Endodermal cell (in vitro differentiated cells): ENCODE measurements at regions not wholly inside any gene's neighbourhood (a gene's known extent, or its start where the extent isn't known, plus 50 kb on each side); places are given as distances from the start of the nearest gene placed in this dataset.

Source experiments
- DNase-seq: peaks from one replicate; pipeline ENCODE4 v3.0.0-alpha.2; 2017
- H3K27ac ChIP-seq: 2 replicates; pipeline ENCODE4 v1.5.1; 2013; ENCODE audit warnings: mild to moderate bottlenecking, low read depth, low read length, moderate library complexity
- H3K27me3 ChIP-seq: 2 replicates; pipeline ENCODE4 v1.6.1; 2013; ENCODE audit warnings: mild to moderate bottlenecking, low read length, moderate library complexity; ENCODE audit not compliant: insufficient read depth, control insufficient read depth, poor library complexity, severe bottlenecking
- H3K36me3 ChIP-seq: 2 replicates; pipeline ENCODE4 v1.7.0; 2013; ENCODE audit warnings: mild to moderate bottlenecking, low read length, moderate library complexity; ENCODE audit not compliant: control insufficient read depth, insufficient read depth
- H3K4me1 ChIP-seq: one replicate; pipeline ENCODE4 v1.7.0; 2013; ENCODE audit warnings: low read length; ENCODE audit not compliant: control insufficient read depth, insufficient read depth
- H3K4me3 ChIP-seq: 2 replicates; pipeline ENCODE4 v1.5.1; 2013; ENCODE audit warnings: mild to moderate bottlenecking, low read length, moderate library complexity
- H3K9ac ChIP-seq: 2 replicates; pipeline ENCODE4 v1.6.1; 2013; ENCODE audit warnings: mild to moderate bottlenecking, low read length, moderate library complexity; ENCODE audit not compliant: poor library complexity, severe bottlenecking; ENCODE audit errors: extremely low read depth
- H3K9me3 ChIP-seq: 2 replicates; pipeline ENCODE4 v1.6.1; 2013; ENCODE audit warnings: mild to moderate bottlenecking, low read length, moderate library complexity; ENCODE audit not compliant: control insufficient read depth
- H3K27ac Mint-ChIP-seq: 2 replicates; pipeline ENCODE4 v1.8.0; 2020; ENCODE audit warnings: mixed read lengths
- H3K27me3 Mint-ChIP-seq: 2 replicates; pipeline ENCODE4 v1.8.0; 2021; ENCODE audit warnings: mild to moderate bottlenecking, mixed read lengths; ENCODE audit not compliant: insufficient read depth
- H3K36me3 Mint-ChIP-seq: 2 replicates; pipeline ENCODE4 v1.8.0; 2020; ENCODE audit warnings: low read depth, mixed read lengths
- H3K4me1 Mint-ChIP-seq: 2 replicates; pipeline ENCODE4 v1.8.0; 2020; ENCODE audit warnings: mixed read lengths
- H3K4me3 Mint-ChIP-seq: 2 replicates; pipeline ENCODE4 v1.8.0; 2020; ENCODE audit warnings: mild to moderate bottlenecking, moderate library complexity, mixed read lengths
- H3K9me3 Mint-ChIP-seq: 2 replicates; pipeline ENCODE4 v1.8.0; 2020; ENCODE audit warnings: mild to moderate bottlenecking, mixed read lengths
- CTCF ChIP-seq: fragments of 200-600 bp; sonication (generic); conservative IDR thresholded peaks from 2 replicates; pipeline ENCODE4 v1.5.0; 2021; ENCODE audit warnings: antibody characterized with exemption, mild to moderate bottlenecking
- WGBS, 2 experiments: methylation state at CpG; one replicate each; pipeline versions ENCODE4 v1.1.5 to v1.1.7; 2013; ENCODE audit warnings: missing lambda C conversion rate in 2 of 2, mixed read lengths in 1 of 2; ENCODE audit not compliant: insufficient coverage in 1 of 2, insufficient read length in 1 of 2; 5-methylcytosine and 5-hydroxymethylcytosine counted together

GRCh38 chr13:48874165-48874564 is 101.5 kb upstream of the FNDC3A start:
- H3K27me3 Mint-ChIP-seq, result peaks cover 4% of the 10 kb centered on the region
- Histone ChIP-seq H3K4me1 (peaks cover 15% of the 10 kb centered on the region), H3K36me3 (no peaks in the 10 kb centered on the region), H3K9ac (peak overlapping the region; percentile 31), H3K9me3 (peaks cover 26% of the 10 kb centered on the region), H3K4me3 (peak overlapping the region; percentile 59), H3K27me3 (peaks cover 6% of the 10 kb centered on the region), H3K27ac (no peak overlapping the region)
- H3K4me1 Mint-ChIP-seq, result peaks cover 35% of the 10 kb centered on the region
- peak overlapping the region; percentile 63 for H3K27ac Mint-ChIP-seq
- peak overlapping the region; percentile 5 for H3K4me3 Mint-ChIP-seq
- TF ChIP-seq CTCF, result no peak
- H3K36me3 Mint-ChIP-seq, result no peaks in the 10 kb centered on the region
- peak; percentile 56 for DNase-seq
- peaks cover 1% of the 10 kb centered on the region for H3K9me3 Mint-ChIP-seq
- 66% methylated on average over 3 of the region's 3 CpGs; no CpG with 5 or more reads in 1 of the 2 experiments for WGBS, 2 experiments

GRCh38 chr13:48875047-48875446 is 100.7 kb upstream of the FNDC3A start:
- Histone ChIP-seq H3K36me3 (no peaks in the 10 kb centered on the region), H3K4me3 (peak overlapping the region; percentile 56), H3K9ac (no peak overlapping the region), H3K4me1 (peaks cover 15% of the 10 kb centered on the region), H3K27me3 (peaks cover 10% of the 10 kb centered on the region), H3K9me3 (peaks cover 26% of the 10 kb centered on the region), H3K27ac (no peak overlapping the region)
- no peak for DNase-seq
- Mint-ChIP-seq H3K27me3 (peaks cover 4% of the 10 kb centered on the region), H3K36me3 (no peaks in the 10 kb centered on the region), H3K4me1 (peaks cover 35% of the 10 kb centered on the region), H3K4me3 (peak overlapping the region; percentile 5), H3K27ac (no peak overlapping the region), H3K9me3 (peaks cover 1% of the 10 kb centered on the region)
- 6% methylated on average over 4 of the region's 4 CpGs; no CpG with 5 or more reads in 1 of the 2 experiments for WGBS, 2 experiments
- TF ChIP-seq CTCF, result no peak

- Histone ChIP-seq H3K27ac (no peak overlapping the region), H3K4me1 (peaks cover 15% of the 10 kb centered on the region), H3K9me3 (peaks cover 14% of the 10 kb centered on the region), H3K36me3 (no peaks in the 10 kb centered on the region), H3K4me3 (no peak overlapping the region), H3K9ac (no peak overlapping the region), H3K27me3 (peaks cover 12% of the 10 kb centered on the region)
- H3K4me1 Mint-ChIP-seq, result peaks cover 35% of the 10 kb centered on the region
- TF ChIP-seq CTCF, result no peak
- no peak overlapping the region for H3K4me3 Mint-ChIP-seq
- DNase-seq, result peak; percentile 66
- H3K27me3 Mint-ChIP-seq, result peaks cover 4% of the 10 kb centered on the region
- no peaks in the 10 kb centered on the region for H3K36me3 Mint-ChIP-seq
- peaks cover 1% of the 10 kb centered on the region for H3K9me3 Mint-ChIP-seq
- H3K27ac Mint-ChIP-seq, result no peak overlapping the region
Measured at GRCh38 chr13:48876289-48876688, 99.4 kb upstream of the FNDC3A start.
